Kidney epithelial cell (primary cell): ENCODE measurements at regions not wholly inside any gene's neighbourhood (a gene's known extent, or its start where the extent isn't known, plus 50 kb on each side); places are given as distances from the start of the nearest gene placed in this dataset.
"Not testable (repeated sequence)": the region's sequence is repeated elsewhere in the genome, so short reads cannot be mapped to it uniquely, and the experiment has no call there.

Source experiments
- DNase-seq: peaks from one replicate; pipeline ENCODE4 v3.0.0-alpha.2; 2010; ENCODE audit warnings: low read depth
- H3K27me3 ChIP-seq: 2 replicates; pipeline ENCODE4 v1.6.0; 2011; ENCODE audit warnings: low read length; ENCODE audit not compliant: control insufficient read depth, insufficient read depth
- H3K36me3 ChIP-seq: 2 replicates; pipeline ENCODE4 v1.5.1; 2011; ENCODE audit warnings: low read length; ENCODE audit not compliant: control insufficient read depth, insufficient read depth
- H3K4me3 ChIP-seq: 2 replicates; pipeline ENCODE4 v1.5.1; 2011; ENCODE audit warnings: low read depth, mild to moderate bottlenecking, control low read depth, low read length
- CTCF ChIP-seq: IDR thresholded peaks from 2 replicates; pipeline ENCODE4 v1.5.1; 2011; ENCODE audit warnings: mild to moderate bottlenecking, moderate library complexity, low read length, control low read depth, inconsistent platforms; ENCODE audit not compliant: insufficient read depth, poor library complexity, severe bottlenecking

- TF ChIP-seq CTCF: no peak
- Histone ChIP-seq H3K36me3 (no peaks in the 10 kb centered on the region), H3K27me3 (peaks cover 2% of the 10 kb centered on the region), H3K4me3 (no peak overlapping the region)
- no peak for DNase-seq
Measured at GRCh38 chr17:33922971-33923370, 332.1 kb upstream of the CCL2 start.

- Histone ChIP-seq H3K27me3 (peaks cover 2% of the 10 kb centered on the region), H3K4me3 (no peak overlapping the region), H3K36me3 (no peaks in the 10 kb centered on the region)
- no peak for TF ChIP-seq CTCF
- DNase-seq: no peak
Measured at GRCh38 chr17:33924104-33924503, 331.0 kb upstream of the CCL2 start.

GRCh38 chr17:33925649-33926048, 329.4 kb upstream of the CCL2 start:
- no peak for DNase-seq
- peaks cover 2% of the 10 kb centered on the region for H3K27me3 ChIP-seq
- H3K4me3 ChIP-seq: no peak overlapping the region
- no peaks in the 10 kb centered on the region for H3K36me3 ChIP-seq
- TF ChIP-seq CTCF: no peak

GRCh38 chr17:33927732-33928133, 327.4 kb upstream of the CCL2 start:
- Histone ChIP-seq H3K27me3 (no peaks in the 10 kb centered on the region), H3K4me3 (no peak overlapping the region), H3K36me3 (no peaks in the 10 kb centered on the region)
- no peak for TF ChIP-seq CTCF
- DNase-seq: no peak

- no peak overlapping the region for H3K4me3 ChIP-seq
- no peaks in the 10 kb centered on the region for H3K27me3 ChIP-seq
- no peaks in the 10 kb centered on the region for H3K36me3 ChIP-seq
- DNase-seq: no peak
- no peak for TF ChIP-seq CTCF
Measured at GRCh38 chr17:33929181-33929724, 325.8 kb upstream of the CCL2 start.

- H3K4me3 ChIP-seq, H3K27me3 ChIP-seq, DNase-seq, H3K36me3 ChIP-seq: not testable (repeated sequence)
Measured at GRCh38 chr17:33931148-33931814, 323.8 kb upstream of the CCL2 start.
